ENCODE measurements at regions not wholly inside any gene's neighbourhood (a gene's known extent, or its start where the extent isn't known, plus 50 kb on each side); places are given as distances from the start of the nearest gene placed in this dataset.

- no peak for DNase-seq
Observed at GRCh38 chr15:96011136-96011535, 319.4 kb upstream of the NR2F2 start.

- DNase-seq, result no peak
Observed at GRCh38 chr15:96014939-96015338, 315.6 kb upstream of the NR2F2 start.

DNA sequence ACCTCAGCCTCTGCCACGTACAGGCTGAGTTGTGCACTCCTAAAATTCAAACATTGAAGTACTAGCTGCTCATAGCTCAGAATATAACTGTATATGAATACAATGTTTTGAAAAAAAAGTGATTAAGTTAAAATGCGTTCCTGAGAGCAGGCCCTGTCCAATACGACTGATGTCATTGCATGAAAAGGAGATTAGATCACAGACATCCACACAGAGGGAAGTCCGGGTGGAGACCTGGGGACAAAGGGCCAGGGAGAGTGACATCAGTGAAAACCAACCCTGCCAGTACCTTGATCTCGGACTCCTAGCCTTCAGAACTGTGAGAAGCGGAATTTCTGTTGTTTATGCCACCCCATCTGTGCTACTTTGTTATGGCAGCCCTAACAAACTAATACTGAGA, 311.4 kb upstream of the NR2F2 start:
- no peak for DNase-seq

DNA sequence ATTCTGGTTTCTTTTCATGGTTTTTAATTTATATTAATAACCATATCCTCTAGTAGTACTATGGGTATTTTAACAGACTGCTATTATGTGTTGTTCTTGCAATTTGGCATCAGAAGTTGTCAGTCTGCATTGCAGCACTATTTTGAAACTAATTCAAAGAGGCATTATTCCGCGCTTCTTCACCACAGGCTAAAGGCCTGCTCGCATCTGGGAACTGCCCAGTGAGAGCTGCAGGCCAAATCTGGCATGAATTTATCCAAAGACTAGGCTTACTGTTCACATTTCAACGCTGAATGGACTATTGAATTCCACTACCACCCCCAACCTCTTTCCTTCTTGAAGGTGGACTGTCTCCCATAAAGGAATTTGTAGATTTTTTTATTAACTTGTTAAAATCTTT, 310.4 kb upstream of the NR2F2 start:
- DNase-seq, result no peak

DNA sequence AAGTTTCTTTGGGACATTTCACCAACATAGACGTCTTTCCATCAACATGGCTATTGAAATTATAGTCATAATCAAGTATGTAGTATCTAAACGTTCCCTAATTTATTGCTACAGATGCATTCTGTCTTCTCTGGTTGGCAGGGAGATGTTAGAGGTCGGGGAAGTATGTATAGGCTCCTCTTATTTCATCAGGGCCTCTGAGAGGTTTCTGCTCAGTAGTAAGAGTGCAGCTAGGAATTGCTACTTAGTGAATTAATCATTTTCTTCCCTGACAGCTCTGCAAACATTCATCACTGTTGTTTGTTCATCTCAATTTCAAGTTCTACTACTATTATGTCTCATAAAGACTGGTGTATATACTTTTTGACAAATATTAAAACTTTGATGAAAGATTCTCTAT, 309.7 kb upstream of the NR2F2 start:
- no peak for DNase-seq

GRCh38 chr15:96023081-96023480, 307.4 kb upstream of the NR2F2 start:
- no peak for DNase-seq

GRCh38 chr15:96027501-96027900, 303.0 kb upstream of the NR2F2 start:
- DNase-seq, result no peak

DNA sequence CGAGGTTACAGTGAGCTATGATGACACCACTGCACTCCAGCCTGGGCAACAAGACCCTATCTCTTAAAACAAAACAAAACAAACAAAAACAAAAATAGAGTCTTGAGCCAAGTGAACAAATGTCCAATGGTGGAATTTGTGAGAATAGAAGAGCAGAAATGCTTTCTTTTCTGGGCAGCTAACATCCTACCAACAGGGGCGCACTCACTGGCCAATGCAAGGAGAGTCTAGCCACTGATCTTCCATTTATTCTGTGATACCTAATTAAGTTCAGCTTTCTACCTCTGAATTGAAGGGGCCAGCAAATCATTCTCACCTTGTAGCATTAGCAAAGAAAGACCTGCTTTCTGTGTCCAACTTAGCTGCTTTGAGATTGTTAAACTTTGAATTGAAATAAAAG, 301.9 kb upstream of the NR2F2 start:
- no peak for DNase-seq

GRCh38 chr15:96029172-96029571, 301.3 kb upstream of the NR2F2 start:
- DNase-seq, result no peak

DNA sequence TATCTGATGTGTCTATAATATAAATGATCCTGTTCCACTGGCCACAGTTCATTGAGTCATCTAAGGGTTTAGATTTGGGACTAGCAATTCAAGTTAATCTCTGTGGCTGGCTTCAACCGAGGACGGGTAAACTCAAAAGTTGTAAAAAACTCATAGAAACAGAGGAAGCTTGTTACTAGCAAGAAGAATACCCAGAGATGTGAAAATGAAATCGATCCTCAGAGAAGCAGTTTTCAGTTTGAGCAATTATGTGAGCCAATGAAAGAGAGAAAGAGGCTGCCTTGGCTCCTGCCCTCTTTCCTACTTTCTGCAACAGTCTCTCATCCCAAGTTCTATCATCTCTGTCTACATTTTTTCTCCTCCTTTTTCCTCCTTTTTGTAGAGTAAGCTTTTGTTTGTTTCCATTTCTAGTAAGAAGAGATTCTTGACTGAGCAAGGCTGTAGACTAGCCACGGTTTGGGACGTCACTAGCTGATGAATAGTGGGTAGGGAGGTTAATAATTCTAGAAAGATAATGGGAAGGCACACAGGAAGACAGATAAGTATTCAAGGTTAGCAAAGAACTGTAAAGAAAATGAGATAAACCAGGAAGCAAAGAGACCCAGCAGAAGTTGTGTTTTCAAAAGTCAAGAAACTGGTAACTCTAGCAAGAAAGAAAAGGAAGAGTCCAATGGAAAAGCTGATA, 298.9 kb upstream of the NR2F2 start:
- no peak for DNase-seq

- no peak for DNase-seq
Observed at GRCh38 chr15:96035091-96035490, 295.4 kb upstream of the NR2F2 start.

DNA sequence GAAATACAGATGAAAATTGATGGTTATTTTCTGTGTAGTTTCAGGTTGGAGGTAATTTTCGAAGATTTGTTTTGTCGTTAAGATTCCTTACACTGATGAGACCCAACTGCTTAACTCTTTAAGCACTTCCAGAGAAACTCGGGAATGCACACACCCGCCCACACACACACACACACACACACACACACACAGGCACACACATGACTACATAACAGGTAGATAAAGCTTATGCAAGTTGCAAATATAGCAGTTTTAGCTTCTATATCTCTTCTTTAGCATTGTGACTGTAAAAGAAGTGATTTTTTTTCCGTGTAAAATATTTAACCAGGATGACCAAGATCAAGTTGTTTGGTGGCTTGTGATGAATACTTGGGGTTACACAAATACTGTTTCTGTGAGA, 294.9 kb upstream of the NR2F2 start:
- no peak for DNase-seq

GRCh38 chr15:96037584-96037983, 292.9 kb upstream of the NR2F2 start:
- DNase-seq, result no peak

DNA sequence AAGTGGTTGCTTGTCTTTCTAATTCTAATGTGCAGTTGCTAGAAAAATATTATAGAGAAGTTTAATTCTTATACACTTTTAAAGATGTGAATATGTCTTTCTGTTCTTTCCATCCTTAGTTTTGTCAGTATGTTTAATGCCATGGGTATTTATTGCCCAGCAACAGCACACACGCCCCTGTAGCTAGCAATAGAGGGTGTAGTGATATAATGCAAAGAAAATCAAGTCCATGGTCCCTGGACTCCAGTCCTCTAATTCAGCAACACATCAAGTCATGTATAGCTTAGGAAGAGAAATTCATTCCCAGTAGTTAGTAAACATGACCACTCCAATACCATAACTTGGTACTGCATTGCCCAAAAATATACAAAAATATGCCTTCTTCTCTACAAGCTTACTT, 292.4 kb upstream of the NR2F2 start:
- DNase-seq, result no peak

DNA sequence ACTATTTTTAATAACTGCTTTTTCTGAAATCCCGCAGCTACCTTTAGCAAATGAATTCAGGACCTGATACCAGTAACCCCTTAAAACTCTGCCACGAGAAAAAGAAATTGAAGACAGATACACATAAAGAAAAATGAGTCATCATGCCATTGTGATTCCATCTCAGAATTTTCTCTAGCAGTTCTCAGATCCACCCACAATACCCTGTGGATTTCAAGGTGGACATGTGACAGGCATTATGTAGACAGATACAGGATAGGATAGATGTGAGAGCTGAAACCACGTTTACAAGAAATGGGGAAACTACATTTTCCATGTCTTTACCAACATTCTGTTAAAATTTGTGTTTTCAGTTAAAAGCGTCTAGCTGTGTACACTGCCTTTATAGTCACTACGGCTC, 291.9 kb upstream of the NR2F2 start:
- DNase-seq, result no peak

GRCh38 chr15:96041982-96042733, 288.3 kb upstream of the NR2F2 start:
- DNase-seq, result no peak

- no peak for DNase-seq
Observed at GRCh38 chr15:96042734-96043224, 287.7 kb upstream of the NR2F2 start.

DNA sequence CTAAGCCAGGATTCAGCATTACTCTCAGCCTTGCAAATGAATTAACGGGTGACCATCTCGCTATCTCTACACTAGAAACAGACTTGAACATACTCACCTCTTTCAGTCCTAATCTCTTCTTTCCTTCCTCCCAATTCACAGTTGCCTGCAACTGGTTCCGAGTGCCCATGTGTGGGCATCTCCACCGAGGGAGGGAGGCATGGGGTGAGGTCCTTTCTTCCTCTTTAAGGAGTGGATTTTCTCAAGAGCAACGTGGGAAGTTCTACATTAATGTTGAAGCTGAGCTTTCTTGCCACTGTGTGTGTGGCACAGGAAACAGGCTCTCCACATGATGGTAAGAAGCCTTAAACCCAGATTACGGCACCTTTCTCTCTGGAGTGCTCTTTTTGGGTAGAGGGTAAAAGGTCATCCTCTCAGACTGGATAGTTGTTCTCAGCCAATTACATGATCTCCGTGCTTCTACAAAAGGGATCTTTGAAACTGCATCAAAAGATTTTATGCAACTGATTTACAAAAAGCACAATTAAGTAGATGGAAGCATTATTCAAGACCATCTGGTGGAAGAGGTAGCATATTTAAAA, 286.8 kb upstream of the NR2F2 start:
- no peak for DNase-seq

GRCh38 chr15:96046620-96047240, 283.8 kb upstream of the NR2F2 start:
- DNase-seq, result no peak

DNA sequence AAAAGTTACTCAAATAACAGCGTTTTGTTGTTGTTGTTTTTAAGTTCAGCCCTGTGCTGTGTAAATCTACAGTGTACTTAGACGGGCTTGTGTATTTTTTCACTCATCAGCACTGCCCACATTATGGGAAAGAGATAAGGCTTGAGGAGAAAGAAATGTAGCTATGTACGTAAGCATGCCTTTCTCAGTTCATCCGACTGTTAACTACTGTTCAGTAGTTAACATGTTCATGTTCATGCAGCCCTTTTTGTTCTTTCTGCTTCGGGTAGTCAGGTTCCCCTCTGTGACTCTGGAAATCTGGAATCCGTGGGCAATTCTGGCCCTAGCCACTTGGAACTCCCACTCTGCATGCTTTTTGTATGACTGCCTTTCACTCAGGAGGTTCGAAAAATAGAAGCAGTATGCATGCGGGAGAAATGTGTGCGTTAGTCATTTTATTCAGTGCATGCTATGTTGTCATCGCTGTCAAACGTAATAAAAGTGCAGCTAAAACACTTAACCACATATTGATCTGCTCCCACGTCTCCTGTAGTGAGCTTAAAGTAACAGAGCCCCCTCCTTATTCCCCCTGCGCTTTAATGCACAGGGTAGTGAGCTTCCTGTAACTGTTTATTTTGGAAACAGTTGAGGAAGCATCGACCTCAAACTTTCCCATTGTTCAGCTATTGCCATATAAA, 283.1 kb upstream of the NR2F2 start:
- DNase-seq, result no peak

GRCh38 chr15:96049323-96049722, 281.2 kb upstream of the NR2F2 start:
- no peak for DNase-seq

- no peak for DNase-seq
Observed at GRCh38 chr15:96049766-96050165, 280.7 kb upstream of the NR2F2 start.

DNA sequence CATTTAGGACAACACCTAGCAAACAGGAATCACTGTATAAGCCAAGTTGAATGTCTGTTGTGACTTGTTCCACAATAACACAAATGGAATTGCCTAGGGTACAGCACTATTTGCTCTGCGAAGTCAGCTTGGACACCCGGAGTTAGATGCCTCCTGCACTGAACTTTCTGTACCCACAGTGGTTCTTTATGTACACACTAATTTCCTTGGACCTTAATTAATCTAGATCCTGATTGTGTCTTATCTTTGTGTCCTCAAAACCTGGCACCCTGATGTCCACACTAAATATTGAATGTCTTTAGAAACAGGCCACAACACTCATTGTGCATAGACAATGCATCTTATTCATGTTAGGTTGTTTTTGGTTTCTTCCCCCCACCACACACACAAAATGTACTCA, 278.9 kb upstream of the NR2F2 start:
- DNase-seq, result no peak
